K562 (cell line): ENCODE measurements at regions not wholly inside any gene's neighbourhood (a gene's known extent, or its start where the extent isn't known, plus 50 kb on each side); places are given as distances from the start of the nearest gene placed in this dataset.

Experiments
- ATAC-seq: fragments of 200-7000 bp; cut with Tn5 transposase; 3 replicates; pipeline ENCODE4 v1.9.1; 2020; ENCODE audit warnings: moderate library complexity
- BruUV-seq: library from RNA; stranded (reverse); fragments of 400-500 nt; replicated peaks from 2 replicates; lab custom pipeline; 2021; lab: Mats Ljungman, UMichigan
- CTCF ChIA-PET: fragments of 300-600 bp; formaldehyde crosslinking; extraction: SDS; loops from one replicate; lab custom pipeline; 2021; ENCODE audit warnings: low intra/inter-chr PET ratio; lab: Yijun Ruan, JAX
- POLR2A ChIA-PET: fragments of 300-600, 350-650 bp; sonication (Branson Sonifier 250); formaldehyde crosslinking; extraction: SDS; loops from one replicate; lab custom pipeline; 2021; ENCODE audit warnings: antibody characterized with exemption, inconsistent platforms; lab: Yijun Ruan, JAX
- DNase-seq, 4 experiments: peaks; one replicate each; pipeline versions ENCODE4 v3.0.0 to v3.0.0-alpha.2; 2011 to 2018; ENCODE audit warnings: low spot score in 3 of 4, mixed read lengths in 3 of 4; ENCODE audit errors: extremely low read depth in 1 of 4
- FAIRE-seq: peaks from 2 replicates; lab custom pipeline; 2011; peaks lifted over from hg19 to GRCh38; lab: Jason Lieb, UNC
- H2AFZ ChIP-seq: 2 replicates; pipeline ENCODE4 v1.6.0; 2011; ENCODE audit warnings: low read depth, low read length, control low read depth, inconsistent platforms
- H3K27ac ChIP-seq: fragments of 200-600 bp; 3 replicates; pipeline ENCODE4 v1.8.0; 2011; ENCODE audit warnings: low read depth, mild to moderate bottlenecking, control low read depth, inconsistent platforms, low read length, moderate library complexity, mixed read lengths; ENCODE audit errors: extremely low read depth
- H3K27me3 ChIP-seq, 2 experiments: fragments of 300-600 bp in 1 of 2; 2 replicates in 1 of 2; 3 replicates in 1 of 2; pipeline versions ENCODE4 v1.6.0 to v1.8.0; 2011; ENCODE audit warnings: inconsistent platforms in 2 of 2, low read length in 2 of 2, mild to moderate bottlenecking in 1 of 2, mixed read lengths in 1 of 2, moderate library complexity in 1 of 2; ENCODE audit not compliant: control insufficient read depth in 2 of 2, insufficient read depth in 2 of 2
- H3K36me3 ChIP-seq: fragments of 300-600 bp; 3 replicates; pipeline ENCODE4 v1.8.0; 2011; ENCODE audit warnings: mild to moderate bottlenecking, low read length, inconsistent platforms; ENCODE audit not compliant: control insufficient read depth, insufficient read depth
- H3K4me1 ChIP-seq, 2 experiments: fragments of 200-600 bp in 1 of 2; replicated peaks in 1 of 2; 2 replicates in 1 of 2; 3 replicates in 1 of 2; pipeline versions ENCODE4 v1.5.1 to v1.8.0; 2011; ENCODE audit warnings: inconsistent platforms in 2 of 2, low read length in 2 of 2, mild to moderate bottlenecking in 1 of 2, mixed read lengths in 1 of 2, moderate library complexity in 1 of 2; ENCODE audit not compliant: control insufficient read depth in 2 of 2, insufficient read depth in 2 of 2
- H3K4me2 ChIP-seq: 2 replicates; pipeline ENCODE4 v1.6.1; 2011; ENCODE audit warnings: low read length, control low read depth, inconsistent platforms, mixed read lengths; ENCODE audit not compliant: insufficient read depth
- H3K4me3 ChIP-seq: fragments of 200-600 bp; sonication (generic), shearing (Covaris generic); 2 replicates; pipeline ENCODE4 v1.5.1; 2016; ENCODE audit warnings: control low read depth, inconsistent platforms
- H3K79me2 ChIP-seq: fragments of 200-600 bp; 3 replicates; pipeline ENCODE4 v1.8.0; 2011; ENCODE audit warnings: low read length, inconsistent platforms; ENCODE audit not compliant: control insufficient read depth, insufficient read depth
- H3K9ac ChIP-seq, 2 experiments: 2 replicates each; pipeline versions ENCODE4 v1.6.0 to v1.6.1; 2011; ENCODE audit warnings: low read depth in 2 of 2, low read length in 2 of 2, control low read depth in 1 of 2, inconsistent platforms in 1 of 2, mild to moderate bottlenecking in 1 of 2, mixed read lengths in 1 of 2; ENCODE audit not compliant: insufficient read depth in 1 of 2
- H3K9me1 ChIP-seq: one replicate; pipeline ENCODE4 v1.6.0; 2011; ENCODE audit warnings: inconsistent platforms, mild to moderate bottlenecking, low read length, moderate library complexity; ENCODE audit not compliant: control insufficient read depth, insufficient read depth
- H3K9me3 ChIP-seq: replicated peaks from 2 replicates; pipeline ENCODE4 v1.5.1; 2011; ENCODE audit warnings: low read depth, low read length, inconsistent platforms; ENCODE audit not compliant: control insufficient read depth, insufficient read depth
- H4K20me1 ChIP-seq: replicated peaks from 2 replicates; pipeline ENCODE4 v1.6.1; 2011; ENCODE audit warnings: low read length, inconsistent platforms, mixed read lengths; ENCODE audit not compliant: control insufficient read depth, insufficient read depth
- CLOCK ChIP-seq: fragments of 250-450 bp; sonication (Bioruptor Pico); IDR thresholded peaks from 2 replicates; pipeline ENCODE4 v1.4.0; 2020; ENCODE audit warnings: mild to moderate bottlenecking, moderate library complexity, borderline replicate concordance
- COPS2 ChIP-seq: fragments of 450-650 bp; conservative IDR thresholded peaks from 2 replicates; pipeline ENCODE4 v1.6.1; 2016; ENCODE audit warnings: mild to moderate bottlenecking, moderate library complexity
- DACH1 ChIP-seq: fragments of 450-650 bp; IDR thresholded peaks from 2 replicates; pipeline ENCODE4 v1.6.1; 2018; ENCODE audit not compliant: partially characterized antibody
- FOXK1 ChIP-seq: sonication (generic); formaldehyde crosslinking; IDR thresholded peaks from 2 replicates; pipeline ENCODE4 v1.8.0; 2022; ENCODE audit warnings: missing genetic modification reagents, mild to moderate bottlenecking, borderline replicate concordance
- GMEB1 ChIP-seq: fragments of 250-450 bp; sonication (Bioruptor Pico); IDR thresholded peaks from 2 replicates; pipeline ENCODE4 v1.4.0; 2020; ENCODE audit warnings: mild to moderate bottlenecking
- NCOA6 ChIP-seq: fragments of 450-650 bp; IDR thresholded peaks from 2 replicates; pipeline ENCODE4 v1.6.1; 2017; ENCODE audit warnings: mild to moderate bottlenecking
- POLR2B ChIP-seq: fragments of 450-650 bp; IDR thresholded peaks from 2 replicates; pipeline ENCODE4 v1.6.1; 2018; ENCODE audit warnings: low read depth; ENCODE audit not compliant: partially characterized antibody
- PTTG1 ChIP-seq: fragments of 450-650 bp; IDR thresholded peaks from 2 replicates; pipeline ENCODE4 v1.6.1; 2016; ENCODE audit warnings: low read depth, mild to moderate bottlenecking, missing genetic modification characterization, missing compliant biosample characterization
- SOX6 ChIP-seq: fragments of 450-650 bp; IDR thresholded peaks from 2 replicates; pipeline ENCODE4 v1.6.1; 2014; ENCODE audit warnings: mild to moderate bottlenecking
- ZFP1 ChIP-seq: fragments of 450-650 bp; formaldehyde crosslinking; IDR thresholded peaks from 2 replicates; pipeline ENCODE4 v1.4.0; 2020; ENCODE audit warnings: mild to moderate bottlenecking, mixed read lengths
- ZKSCAN1 ChIP-seq: fragments of 150-350 bp; IDR thresholded peaks from 2 replicates; pipeline ENCODE4 v1.6.1; 2016; ENCODE audit warnings: low read depth, low read length
- ZNF217 ChIP-seq: sonication (generic); formaldehyde crosslinking; IDR thresholded peaks from 2 replicates; pipeline ENCODE4 v1.8.0; 2022; ENCODE audit warnings: mild to moderate bottlenecking, missing genetic modification reagents
- ZNF253 ChIP-seq: fragments of 250-450 bp; sonication (Bioruptor Pico); conservative IDR thresholded peaks from 2 replicates; pipeline ENCODE4 v1.6.1; 2021; ENCODE audit warnings: mild to moderate bottlenecking
- ZNF431 ChIP-seq: sonication (generic); formaldehyde crosslinking; IDR thresholded peaks from 2 replicates; pipeline ENCODE4 v1.8.0; 2022; ENCODE audit warnings: mild to moderate bottlenecking, missing genetic modification reagents
- ZNF785 ChIP-seq: fragments of 250-450 bp; sonication (Bioruptor Pico); IDR thresholded peaks from 2 replicates; pipeline ENCODE4 v1.4.0; 2020; ENCODE audit warnings: mild to moderate bottlenecking
- WGBS: fragments of 100-300 bp; shearing (Covaris generic); methylation state at CpG from one replicate; pipeline ENCODE4 v1.1.6; 2016; ENCODE audit warnings: low coverage, mixed read lengths; ENCODE audit not compliant: insufficient coverage; ENCODE audit errors: missing lambda C conversion rate; 5-methylcytosine and 5-hydroxymethylcytosine counted together
- in situ Hi-C: fragments of 300-500 bp; cut with MboI; formaldehyde crosslinking; loops from 4 replicates; pipeline ENCODE4 v1.15.0; 2018; ENCODE audit warnings: inconsistent platforms, mixed read lengths
- intact Hi-C: fragments of 100-400 bp; cut with micrococcal nuclease; formaldehyde crosslinking; loops from 2 replicates; pipeline ENCODE4 v1.14.2; 2022

- BruUV-seq: no TSS peak
- H3K36me3 ChIP-seq: no peaks in the 10 kb centered on the region
- no peak overlapping the region for H3K27ac ChIP-seq
- ATAC-seq (no peak), DNase-seq (no peak), FAIRE-seq (no peak)
- no peaks in the 10 kb centered on the region for H3K27me3 ChIP-seq
- no peaks in the 10 kb centered on the region for H3K9me3 ChIP-seq
- TF ChIP-seq NCOA6 (no peak), ZFP1 (CRISPR knock-in tag) (no peak), CLOCK (CRISPR knock-in tag) (no peak), ZKSCAN1 (no peak), POLR2B (no peak), SOX6 (no peak), DACH1 (no peak), ZNF217 (CRISPR knock-in tag) (no peak), COPS2 (no peak), ZNF785 (no peak), PTTG1 (tag) (no peak), GMEB1 (CRISPR knock-in tag) (no peak), FOXK1 (no peak), ZNF431 (no peak), ZNF253 (CRISPR knock-in tag) (no peak)
- no peaks in the 10 kb centered on the region for H3K4me1 ChIP-seq
- no peaks in the 10 kb centered on the region for H3K9me1 ChIP-seq
- 1% methylated on average over 5 of the region's 5 CpGs for WGBS
- no peak overlapping the region for H3K4me2 ChIP-seq
- CTCF ChIA-PET: no interaction called here
- H3K9ac ChIP-seq: no peak overlapping the region
- H2AFZ ChIP-seq: no peak overlapping the region
- H4K20me1 ChIP-seq: no peaks in the 10 kb centered on the region
- no peak overlapping the region for H3K4me3 ChIP-seq
- in situ Hi-C loops (no loop called here), intact Hi-C loops (no loop called here)
- H3K79me2 ChIP-seq: no peaks in the 10 kb centered on the region
- POLR2A ChIA-PET: no interaction called here
Observed at GRCh38 chr12:83758888-83759631, 1072.4 kb downstream of the TMTC2 start.
